HG03378 (cell line): ENCODE measurements at regions not wholly inside any gene's neighbourhood (a gene's known extent, or its start where the extent isn't known, plus 50 kb on each side); places are given as distances from the start of the nearest gene placed in this dataset.
"Not testable (repeated sequence)": the region's sequence is repeated elsewhere in the genome, so short reads cannot be mapped to it uniquely, and the experiment has no call there.

Source experiments
- ATAC-seq: cut with Tn5 transposase; IDR thresholded peaks from one replicate; pipeline ENCODE4 v1.9.1; 2021; ENCODE audit warnings: mild to moderate bottlenecking, moderate library complexity; ENCODE audit not compliant: unreplicated experiment

DNA sequence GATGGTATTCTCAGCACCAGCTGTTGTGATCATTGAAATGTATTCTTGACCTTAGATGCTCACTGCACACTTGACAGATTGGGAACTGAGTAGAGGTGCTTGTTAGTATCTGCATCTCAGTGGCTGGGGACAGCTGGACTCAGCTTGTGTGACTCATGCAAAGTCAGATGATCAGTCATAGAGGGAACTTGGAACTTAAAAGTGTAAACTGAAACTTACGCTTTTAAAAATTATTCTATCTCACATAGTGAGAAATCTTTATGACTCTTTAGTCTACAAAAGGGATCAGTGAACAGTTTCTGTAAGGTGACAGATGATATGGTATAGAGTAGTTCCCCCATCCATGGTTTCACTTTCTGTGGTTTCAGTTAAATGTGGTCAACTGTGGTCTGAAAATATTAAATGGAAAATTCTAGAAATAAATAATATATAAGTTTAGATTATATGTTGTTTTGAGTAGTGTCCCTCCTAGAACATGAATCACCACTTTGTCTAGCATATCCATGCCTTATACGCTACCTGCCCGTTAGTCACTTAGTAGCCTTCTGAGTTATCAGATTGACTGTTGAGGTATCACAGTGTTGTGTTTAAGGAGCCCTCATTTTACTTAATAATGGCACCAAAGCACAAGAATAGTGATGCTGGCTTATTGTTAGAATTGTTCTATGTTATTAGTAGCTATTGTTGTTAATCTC, 135.6 kb upstream of the ZNF658 start:
- ATAC-seq = peak; percentile 99

- ATAC-seq = not testable (repeated sequence)
Measured at GRCh38 chr9:66765531-66765930, 135.0 kb upstream of the ZNF658 start.

DNA sequence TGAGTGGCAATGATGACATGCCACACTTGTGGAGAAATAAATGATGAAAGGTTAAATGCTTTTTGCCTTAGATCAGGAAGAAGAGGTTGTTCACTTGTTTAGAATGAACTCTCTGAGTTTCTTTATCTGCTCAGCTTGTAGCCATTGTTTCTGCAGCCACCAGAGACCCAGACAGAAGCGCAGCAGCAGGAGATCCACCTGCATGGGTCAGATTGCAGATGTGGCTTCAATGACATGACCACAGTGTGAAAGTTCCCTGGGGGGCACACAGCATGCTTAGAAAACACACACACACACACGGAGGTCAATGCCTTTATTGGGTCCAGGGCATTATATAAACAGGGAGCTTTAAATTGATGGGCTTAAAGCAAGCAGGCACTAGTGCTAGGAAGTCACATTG, 129.0 kb upstream of the ZNF658 start:
- not testable (repeated sequence) for ATAC-seq

DNA sequence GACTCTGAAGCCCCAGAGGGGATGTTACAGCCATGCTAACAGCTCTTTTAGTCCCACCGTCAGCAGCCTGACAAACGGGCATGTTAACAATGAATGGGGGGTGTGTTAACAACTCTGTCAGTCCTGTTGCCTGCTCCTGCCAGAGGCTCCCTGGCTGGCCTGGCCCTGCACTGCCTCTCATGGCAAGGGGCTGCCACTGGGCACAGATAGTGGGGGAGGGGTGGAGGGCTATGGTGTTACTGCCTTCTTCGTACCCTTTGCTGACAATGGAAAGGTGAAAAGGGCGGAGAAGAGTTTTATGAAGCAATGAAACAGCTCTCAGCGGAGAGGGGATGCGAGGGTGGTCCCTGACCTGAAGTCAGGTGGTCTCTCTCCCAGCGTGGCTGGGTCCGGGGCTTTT, 125.9 kb upstream of the ZNF658 start:
- ATAC-seq = not testable (repeated sequence)

- not testable (repeated sequence) for ATAC-seq
Measured at GRCh38 chr9:66779944-66780661, 120.4 kb upstream of the ZNF658 start.

GRCh38 chr9:66781240-66781639, 119.3 kb upstream of the ZNF658 start:
- not testable (repeated sequence) for ATAC-seq

GRCh38 chr9:66782010-66782409, 118.5 kb upstream of the ZNF658 start:
- ATAC-seq = not testable (repeated sequence)

- not testable (repeated sequence) for ATAC-seq
Measured at GRCh38 chr9:66785603-66786002, 114.9 kb upstream of the ZNF658 start.

GRCh38 chr9:66791092-66791750, 109.3 kb upstream of the ZNF658 start:
- not testable (repeated sequence) for ATAC-seq

DNA sequence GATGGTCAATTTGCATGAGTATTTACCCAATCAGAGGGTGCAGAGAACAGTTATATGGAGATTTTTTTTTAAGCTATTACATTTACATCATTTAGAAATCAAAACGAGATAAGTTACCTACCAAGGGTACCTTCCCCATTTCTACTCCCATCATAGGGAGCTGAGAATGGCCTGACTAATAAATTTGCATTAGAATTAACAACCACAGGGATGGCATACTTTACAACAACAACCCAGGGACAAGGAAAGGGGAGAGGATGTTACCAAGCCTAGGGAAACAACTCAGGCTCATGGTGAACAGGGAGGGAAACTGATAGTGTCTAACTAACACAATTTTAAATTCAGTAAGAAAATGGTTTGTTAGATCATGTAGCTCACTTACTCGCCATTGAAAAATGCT, 105.8 kb upstream of the ZNF658 start:
- not testable (repeated sequence) for ATAC-seq

DNA sequence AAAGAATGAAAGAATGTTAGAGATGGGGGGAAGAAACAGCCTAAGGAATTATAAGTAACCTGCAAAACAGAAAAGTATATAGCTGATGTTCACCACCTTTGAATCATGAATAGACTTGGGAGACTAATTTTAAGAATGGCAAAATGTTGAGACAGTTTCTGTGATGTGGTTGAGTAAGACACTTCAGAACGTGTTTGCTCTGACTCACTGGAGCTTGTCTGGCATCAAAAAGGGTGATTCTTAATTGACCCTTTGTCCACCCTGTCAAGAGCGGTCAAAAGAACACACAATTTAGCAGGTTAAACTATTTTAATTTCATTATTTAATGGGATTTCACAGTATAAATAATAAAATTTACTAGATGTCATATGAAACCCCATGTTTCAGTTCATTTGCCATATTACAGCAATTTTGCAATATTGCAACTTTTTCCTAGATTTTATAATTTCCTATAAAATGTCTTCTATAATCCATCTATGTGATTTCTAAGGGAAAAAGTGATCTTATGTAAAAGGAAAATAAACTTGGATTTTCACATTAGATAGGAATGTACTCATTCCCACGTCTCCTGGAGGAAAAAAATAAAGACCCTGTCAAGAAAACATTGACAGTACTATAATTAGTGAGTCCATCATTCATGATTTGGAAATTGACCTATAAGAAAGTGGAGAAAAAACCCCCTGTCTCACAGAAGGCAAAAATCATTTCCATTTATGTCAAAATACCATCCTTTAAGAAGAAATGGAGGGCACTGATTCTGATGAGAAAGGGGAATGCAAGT, 104.6 kb upstream of the ZNF658 start:
- ATAC-seq = not testable (repeated sequence)

- not testable (repeated sequence) for ATAC-seq
Measured at GRCh38 chr9:66797905-66798616, 102.5 kb upstream of the ZNF658 start.

- not testable (repeated sequence) for ATAC-seq
Measured at GRCh38 chr9:66803619-66804018, 96.9 kb upstream of the ZNF658 start.

GRCh38 chr9:66810247-66810646, 90.3 kb upstream of the ZNF658 start:
- ATAC-seq = not testable (repeated sequence)

DNA sequence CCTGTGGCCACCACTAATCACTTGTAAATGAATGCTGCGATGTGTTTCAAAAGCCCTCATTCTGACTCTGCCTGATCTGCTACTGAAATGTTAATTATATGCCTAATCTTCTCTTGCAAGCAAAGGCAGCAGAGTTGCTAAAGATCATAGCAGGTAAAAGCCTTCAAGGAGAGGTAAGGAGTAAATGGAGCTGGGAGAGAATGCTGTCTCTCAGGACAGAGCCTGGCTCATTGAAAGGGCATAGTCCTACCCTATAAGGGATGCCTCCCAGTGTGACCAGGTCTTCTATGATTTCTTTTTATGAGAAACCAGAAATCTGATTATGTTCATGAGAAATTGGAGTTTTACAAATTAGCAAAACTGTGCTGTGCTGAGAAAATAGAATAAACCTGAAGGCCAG, 88.2 kb upstream of the ZNF658 start:
- ATAC-seq = not testable (repeated sequence)

GRCh38 chr9:66812967-66813366, 87.6 kb upstream of the ZNF658 start:
- ATAC-seq = not testable (repeated sequence)

DNA sequence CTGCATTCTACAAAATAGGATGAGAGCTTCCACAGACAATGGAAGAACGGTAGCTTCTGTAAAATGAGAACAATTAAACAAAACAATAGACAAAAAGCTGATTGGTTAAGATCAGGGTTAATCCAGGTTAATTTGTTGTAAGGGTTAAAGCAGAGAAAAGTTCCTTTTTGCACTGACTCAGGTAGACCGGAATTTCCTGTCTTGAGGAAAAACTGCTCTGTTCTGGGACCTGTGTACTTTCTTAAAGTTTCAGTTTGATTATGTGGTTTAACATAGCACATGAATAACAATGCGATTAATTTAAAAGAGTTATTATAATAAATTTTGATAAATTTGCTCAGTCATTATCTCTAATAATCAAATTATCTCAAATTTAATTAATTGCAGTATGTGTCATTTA, 86.5 kb upstream of the ZNF658 start:
- ATAC-seq = not testable (repeated sequence)

DNA sequence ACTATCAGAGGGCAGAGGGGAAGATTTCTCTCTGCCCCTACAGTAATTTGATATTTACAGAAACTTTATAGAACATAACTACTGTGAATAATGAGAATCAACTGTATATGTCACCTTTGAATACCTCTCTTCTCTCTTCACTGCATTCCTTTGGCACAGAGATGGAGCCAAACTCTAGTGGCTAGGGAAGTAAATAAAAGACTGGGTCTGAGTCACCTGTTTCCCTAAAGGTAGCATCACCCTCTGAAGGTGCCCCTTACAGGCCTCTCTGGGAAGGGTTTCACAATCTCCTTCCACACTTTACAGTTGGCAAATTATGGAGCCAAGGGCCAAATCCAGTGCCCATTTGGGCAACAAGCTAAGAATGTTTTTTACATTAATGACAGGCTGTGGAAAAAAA, 81.0 kb upstream of the ZNF658 start:
- not testable (repeated sequence) for ATAC-seq

- not testable (repeated sequence) for ATAC-seq
Measured at GRCh38 chr9:66820014-66820660, 80.4 kb upstream of the ZNF658 start.

DNA sequence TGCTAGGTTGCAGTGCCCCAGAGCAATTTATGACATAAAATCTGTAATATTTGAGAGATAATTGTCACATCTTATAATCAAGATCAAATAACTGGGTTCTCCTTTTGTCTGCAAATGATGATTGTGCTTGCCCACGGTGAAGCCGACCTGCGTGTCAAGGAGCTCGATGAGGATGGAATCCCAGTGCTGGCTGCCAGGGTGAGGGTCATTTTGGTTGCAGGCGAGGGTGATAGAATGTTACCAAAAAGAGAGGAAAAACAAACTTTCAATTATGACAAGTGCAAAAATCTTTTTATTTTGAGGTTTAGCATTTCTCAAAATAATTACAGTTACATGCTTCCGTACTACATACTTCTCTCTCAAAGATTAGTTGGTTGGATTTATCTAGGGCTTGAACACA, 76.4 kb upstream of the ZNF658 start:
- ATAC-seq = not testable (repeated sequence)
